Activated naive CD4-positive, alpha-beta T cell treated with anti-CD3 and anti-CD28 coated beads, Interleukin-2, amount 50 U/mL, for 72 hours (primary cell): ENCODE measurements at regions not wholly inside any gene's neighbourhood (a gene's known extent, or its start where the extent isn't known, plus 50 kb on each side); places are given as distances from the start of the nearest gene placed in this dataset.

Source experiments
- ATAC-seq, 2 donors: fragments of 150-1000 bp; cut with Tn5 transposase; 2 replicates each; pipeline ENCODE4 v1.10.0; 2021; ENCODE audit warnings: mild to moderate bottlenecking in 2 of 2, moderate library complexity in 2 of 2
- DNase-seq, 2 donors: peaks; one replicate each; pipeline ENCODE4 v3.0.0; 2021 to 2022; ENCODE audit warnings: low spot score in 2 of 2
- H3K27ac Mint-ChIP-seq, 2 donors: one replicate each; pipeline ENCODE4 v1.8.0; 2022; ENCODE audit warnings: mild to moderate bottlenecking in 2 of 2, mixed read lengths in 2 of 2
- H3K36me3 Mint-ChIP-seq, 2 donors: one replicate each; pipeline ENCODE4 v1.8.0; 2022; ENCODE audit warnings: mixed read lengths in 2 of 2
- H3K9me3 Mint-ChIP-seq, 2 donors: one replicate each; pipeline ENCODE4 v1.8.0; 2022; ENCODE audit warnings: mixed read lengths in 2 of 2

- ATAC-seq, result no peak
Observed at GRCh38 chr12:92621312-92621711, 81.5 kb upstream of the PLEKHG7 start.

GRCh38 chr12:92619730-92620684 is 82.8 kb upstream of the PLEKHG7 start:
- H3K27ac Mint-ChIP-seq, result no peak overlapping the region
- no peak for DNase-seq
- ATAC-seq, result no peak
- H3K36me3 Mint-ChIP-seq, result peaks cover 5 to 6% of the 10 kb centered on the region in 2 donors
- peaks cover 5 to 21% of the 10 kb centered on the region in 2 donors for H3K9me3 Mint-ChIP-seq

More at GRCh38 chr12:92621312-92621711, 81.5 kb upstream of the PLEKHG7 start:
- DNase-seq, result no peak
- Mint-ChIP-seq H3K9me3 (peaks cover 5 to 20% of the 10 kb centered on the region in 2 donors), H3K36me3 (peaks cover 5 to 6% of the 10 kb centered on the region in 2 donors), H3K27ac (no peak overlapping the region)

- DNase-seq (no peak), ATAC-seq (no peak)
- Mint-ChIP-seq H3K27ac (no peak overlapping the region), H3K9me3 (peaks cover 5 to 21% of the 10 kb centered on the region in 2 donors), H3K36me3 (peaks cover 5 to 6% of the 10 kb centered on the region in 2 donors)
Observed at GRCh38 chr12:92619026-92619425, 83.8 kb upstream of the PLEKHG7 start.

- Mint-ChIP-seq H3K9me3 (peaks cover 4 to 9% of the 10 kb centered on the region in 2 donors), H3K36me3 (no peaks in the 10 kb centered on the region), H3K27ac (no peak overlapping the region)
- ATAC-seq (no peak), DNase-seq (no peak)
Observed at GRCh38 chr12:92615703-92616102, 87.1 kb upstream of the PLEKHG7 start.

GRCh38 chr12:92615086-92615485 is 87.7 kb upstream of the PLEKHG7 start:
- Mint-ChIP-seq H3K27ac (no peak overlapping the region), H3K9me3 (peaks cover 4 to 9% of the 10 kb centered on the region in 2 donors), H3K36me3 (no peaks in the 10 kb centered on the region)
- ATAC-seq, result no peak
- no peak for DNase-seq

- Mint-ChIP-seq H3K27ac (no peak overlapping the region), H3K36me3 (no peaks in the 10 kb centered on the region), H3K9me3 (peaks cover 4 to 9% of the 10 kb centered on the region in 2 donors)
- no peak for DNase-seq
- ATAC-seq, result no peak
Observed at GRCh38 chr12:92614502-92614901, 88.3 kb upstream of the PLEKHG7 start.

- DNase-seq, result no peak
- Mint-ChIP-seq H3K36me3 (no peaks in the 10 kb centered on the region), H3K9me3 (peaks cover 4 to 9% of the 10 kb centered on the region in 2 donors), H3K27ac (no peak overlapping the region)
- no peak for ATAC-seq
Observed at GRCh38 chr12:92614001-92614400, 88.8 kb upstream of the PLEKHG7 start.

GRCh38 chr12:92612611-92613010 is 90.2 kb upstream of the PLEKHG7 start:
- peak overlapping the region in 1 of 2 donors; percentile 33 for H3K27ac Mint-ChIP-seq
- H3K9me3 Mint-ChIP-seq, result peaks cover 4 to 9% of the 10 kb centered on the region in 2 donors
- ATAC-seq, result peak; percentile 65 to 93
- no peaks in the 10 kb centered on the region for H3K36me3 Mint-ChIP-seq
- DNase-seq, result no peak

GRCh38 chr12:92608151-92609091 is 94.4 kb upstream of the PLEKHG7 start:
- DNase-seq (no peak), ATAC-seq (no peak)
- Mint-ChIP-seq H3K9me3 (peaks cover 4 to 8% of the 10 kb centered on the region in 2 donors), H3K36me3 (peaks cover 0 to 10% of the 10 kb centered on the region in 2 donors), H3K27ac (peak overlapping the region; percentile 2 to 80)

GRCh38 chr12:92606956-92607355 is 95.8 kb upstream of the PLEKHG7 start:
- no peak for DNase-seq
- ATAC-seq, result no peak
- H3K9me3 Mint-ChIP-seq, result peaks cover 7 to 20% of the 10 kb centered on the region in 2 donors
- no peak overlapping the region for H3K27ac Mint-ChIP-seq
- peaks cover 2 to 21% of the 10 kb centered on the region in 2 donors for H3K36me3 Mint-ChIP-seq

GRCh38 chr12:92605621-92606170 is 97.1 kb upstream of the PLEKHG7 start:
- Mint-ChIP-seq H3K36me3 (peaks cover 8 to 34% of the 10 kb centered on the region in 2 donors), H3K9me3 (peaks cover 17 to 31% of the 10 kb centered on the region in 2 donors), H3K27ac (no peak overlapping the region)
- DNase-seq, result no peak
- no peak for ATAC-seq

GRCh38 chr12:92604786-92605185 is 98.0 kb upstream of the PLEKHG7 start:
- H3K36me3 Mint-ChIP-seq, result peaks cover 18 to 43% of the 10 kb centered on the region in 2 donors
- ATAC-seq, result no peak
- H3K9me3 Mint-ChIP-seq, result peaks cover 20 to 35% of the 10 kb centered on the region in 2 donors
- DNase-seq, result no peak
- no peak overlapping the region for H3K27ac Mint-ChIP-seq

- ATAC-seq (peak; percentile 94 to 97), DNase-seq (no peak)
- peaks cover 29 to 44% of the 10 kb centered on the region in 2 donors for H3K9me3 Mint-ChIP-seq
- peaks cover 27 to 52% of the 10 kb centered on the region in 2 donors for H3K36me3 Mint-ChIP-seq
- peak overlapping the region; percentile 83 to 89 for H3K27ac Mint-ChIP-seq
Observed at GRCh38 chr12:92603741-92604432, 98.9 kb upstream of the PLEKHG7 start.

GRCh38 chr12:92602930-92603623 is 99.7 kb upstream of the PLEKHG7 start:
- Mint-ChIP-seq H3K36me3 (peaks cover 28 to 60% of the 10 kb centered on the region in 2 donors), H3K9me3 (peaks cover 35 to 51% of the 10 kb centered on the region in 2 donors), H3K27ac (peak overlapping the region; percentile 83 to 87)
- DNase-seq (no peak), ATAC-seq (no peak)

- peaks cover 28 to 64% of the 10 kb centered on the region in 2 donors for H3K36me3 Mint-ChIP-seq
- no peak for ATAC-seq
- H3K27ac Mint-ChIP-seq, result peak overlapping the region; percentile 31 to 64
- peaks cover 35 to 51% of the 10 kb centered on the region in 2 donors for H3K9me3 Mint-ChIP-seq
- no peak for DNase-seq
Observed at GRCh38 chr12:92602476-92602875, 100.3 kb upstream of the PLEKHG7 start.
